NB4 (cell line): ENCODE measurements at regions not wholly inside any gene's neighbourhood (a gene's known extent, or its start where the extent isn't known, plus 50 kb on each side); places are given as distances from the start of the nearest gene placed in this dataset.

Experiments used
- DNase-seq: peaks from one replicate; pipeline ENCODE4 v3.0.0; 2010; ENCODE audit warnings: low read depth
- H3K4me3 ChIP-seq: one replicate; pipeline ENCODE4 v1.5.1; 2011; ENCODE audit warnings: mild to moderate bottlenecking, low read depth, low read length, moderate library complexity
- MYC ChIP-seq: IDR thresholded peaks from 2 replicates; pipeline ENCODE4 v1.6.1; 2011; ENCODE audit warnings: low read depth, low read length
- POLR2A ChIP-seq: IDR thresholded peaks from 2 replicates; pipeline ENCODE4 v1.6.1; 2011; ENCODE audit warnings: mild to moderate bottlenecking; ENCODE audit not compliant: insufficient read length; ENCODE audit errors: extremely low read depth
- TF ChIP-seq, protein P1 (sequence below): IDR thresholded peaks from one replicate; pipeline ENCODE4 v1.5.1; 2012; ENCODE audit warnings: low read depth, low read length
- TF ChIP-seq, protein P2 (sequence below): IDR thresholded peaks from 2 replicates; pipeline ENCODE4 v1.6.1; 2011; ENCODE audit warnings: low read depth, low read length

DNA sequence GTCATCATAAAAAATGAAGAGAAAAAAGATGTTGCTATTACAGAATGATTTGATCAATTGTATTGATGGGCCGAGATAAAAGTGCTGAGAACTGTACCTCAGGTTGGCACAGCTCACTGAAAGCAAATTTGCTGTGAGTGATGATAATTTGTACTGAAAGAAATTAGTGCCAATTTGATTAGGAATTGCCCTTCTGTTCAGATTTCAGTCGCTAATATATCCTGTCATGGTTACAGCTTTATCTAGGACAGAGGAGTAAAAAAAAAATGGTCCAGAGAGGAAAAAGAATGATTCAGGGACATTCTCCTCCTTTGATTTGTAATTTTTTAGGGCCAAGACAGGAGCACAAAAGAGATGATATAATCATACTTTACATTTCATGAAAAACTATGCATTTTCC is 1264.2 kb downstream of the ROBO2 start:
- H3K4me3 ChIP-seq: no peak overlapping the region
- no peak for DNase-seq
- no peak for TF ChIP-seq POLR2A
- TF ChIP-seq, protein P1, sequence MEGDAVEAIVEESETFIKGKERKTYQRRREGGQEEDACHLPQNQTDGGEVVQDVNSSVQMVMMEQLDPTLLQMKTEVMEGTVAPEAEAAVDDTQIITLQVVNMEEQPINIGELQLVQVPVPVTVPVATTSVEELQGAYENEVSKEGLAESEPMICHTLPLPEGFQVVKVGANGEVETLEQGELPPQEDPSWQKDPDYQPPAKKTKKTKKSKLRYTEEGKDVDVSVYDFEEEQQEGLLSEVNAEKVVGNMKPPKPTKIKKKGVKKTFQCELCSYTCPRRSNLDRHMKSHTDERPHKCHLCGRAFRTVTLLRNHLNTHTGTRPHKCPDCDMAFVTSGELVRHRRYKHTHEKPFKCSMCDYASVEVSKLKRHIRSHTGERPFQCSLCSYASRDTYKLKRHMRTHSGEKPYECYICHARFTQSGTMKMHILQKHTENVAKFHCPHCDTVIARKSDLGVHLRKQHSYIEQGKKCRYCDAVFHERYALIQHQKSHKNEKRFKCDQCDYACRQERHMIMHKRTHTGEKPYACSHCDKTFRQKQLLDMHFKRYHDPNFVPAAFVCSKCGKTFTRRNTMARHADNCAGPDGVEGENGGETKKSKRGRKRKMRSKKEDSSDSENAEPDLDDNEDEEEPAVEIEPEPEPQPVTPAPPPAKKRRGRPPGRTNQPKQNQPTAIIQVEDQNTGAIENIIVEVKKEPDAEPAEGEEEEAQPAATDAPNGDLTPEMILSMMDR: no peak
- TF ChIP-seq, protein P2, sequence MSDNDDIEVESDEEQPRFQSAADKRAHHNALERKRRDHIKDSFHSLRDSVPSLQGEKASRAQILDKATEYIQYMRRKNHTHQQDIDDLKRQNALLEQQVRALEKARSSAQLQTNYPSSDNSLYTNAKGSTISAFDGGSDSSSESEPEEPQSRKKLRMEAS: no peak
- TF ChIP-seq MYC: no peak

DNA sequence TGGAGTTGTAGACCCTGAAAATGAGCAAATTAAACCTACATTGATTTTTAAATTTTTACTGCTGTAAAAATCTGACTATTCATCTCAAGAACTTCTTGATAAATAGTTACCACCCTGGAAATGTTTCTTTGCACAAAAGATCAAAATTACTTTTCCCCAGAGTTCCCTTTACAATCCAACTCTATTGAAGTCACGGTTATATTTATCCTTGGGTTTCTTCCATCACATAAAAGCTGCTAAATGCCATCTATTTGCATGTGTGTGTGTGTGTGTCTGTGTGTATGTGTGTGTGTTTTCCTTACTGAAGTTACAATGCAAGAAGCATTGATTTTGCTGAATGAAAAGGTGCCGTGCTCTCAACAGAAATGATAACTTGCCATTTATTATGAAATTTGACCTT is 1273.0 kb downstream of the ROBO2 start:
- TF ChIP-seq POLR2A (no peak), MYC (no peak)
- TF ChIP-seq, protein P2: no peak
- TF ChIP-seq, protein P1: no peak
- DNase-seq: no peak
- no peak overlapping the region for H3K4me3 ChIP-seq

DNA sequence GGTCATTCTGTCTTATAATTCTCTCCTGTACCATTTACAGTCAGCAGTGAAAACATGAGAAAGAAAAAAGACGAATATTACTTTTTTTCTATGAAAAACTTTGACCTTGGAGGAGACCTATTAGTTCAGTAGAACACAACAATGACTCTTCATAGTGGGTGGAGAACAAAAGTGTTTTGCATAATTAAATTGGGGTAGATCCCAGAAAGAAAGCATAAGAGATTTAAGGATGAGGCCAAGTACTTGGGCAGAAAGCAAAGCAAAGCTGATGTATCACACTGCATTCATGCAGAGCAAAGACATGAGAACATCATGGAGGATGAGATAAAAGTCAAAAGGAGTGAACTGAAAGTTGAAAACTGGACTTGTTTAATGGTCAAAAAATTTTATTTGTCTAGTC is 1273.4 kb downstream of the ROBO2 start:
- H3K4me3 ChIP-seq: no peak overlapping the region
- DNase-seq: no peak
- TF ChIP-seq POLR2A: no peak
- TF ChIP-seq, protein P1: no peak
- TF ChIP-seq, protein P2: no peak
- no peak for TF ChIP-seq MYC

DNA sequence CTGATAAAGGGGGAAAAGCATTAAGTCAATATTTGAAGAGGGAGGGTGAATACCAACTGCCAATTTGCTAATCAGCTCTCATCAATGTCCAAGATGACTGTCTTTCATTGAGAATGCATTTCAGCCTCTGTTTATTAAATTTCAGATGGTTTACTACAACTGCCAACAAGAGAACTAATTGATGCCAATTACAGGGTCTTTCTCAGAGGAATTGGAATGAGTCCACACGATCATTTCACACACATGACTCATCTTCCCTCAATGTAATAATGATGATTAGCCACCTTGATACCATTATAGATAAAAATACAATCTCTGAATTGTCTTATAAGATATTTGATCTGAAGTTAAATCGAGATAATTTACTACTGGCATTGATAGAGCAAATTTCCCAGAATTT is 1274.4 kb downstream of the ROBO2 start:
- DNase-seq: no peak
- no peak for TF ChIP-seq MYC
- no peak for TF ChIP-seq POLR2A
- TF ChIP-seq, protein P2: no peak
- TF ChIP-seq, protein P1: no peak
- no peak overlapping the region for H3K4me3 ChIP-seq

DNA sequence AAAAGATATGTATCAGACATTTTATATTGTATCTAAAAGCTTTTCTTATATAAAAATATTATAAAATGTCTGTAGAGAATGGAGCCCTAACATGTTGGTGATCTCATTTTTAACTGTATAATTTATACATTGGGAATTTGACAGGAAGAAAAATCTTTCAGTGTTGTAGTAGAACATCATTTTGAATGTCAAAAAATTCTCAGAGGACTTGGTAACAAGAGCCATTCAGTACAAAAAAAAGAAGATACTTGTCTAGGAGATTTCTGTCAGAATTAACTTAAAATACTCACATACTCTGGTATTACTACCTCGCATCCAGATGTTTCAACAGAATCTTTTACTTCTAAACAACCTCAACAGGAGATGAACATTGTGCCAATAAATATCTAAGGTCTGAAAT is 1277.9 kb downstream of the ROBO2 start:
- no peak for TF ChIP-seq POLR2A
- TF ChIP-seq, protein P2: no peak
- no peak for TF ChIP-seq MYC
- TF ChIP-seq, protein P1: no peak
- no peak overlapping the region for H3K4me3 ChIP-seq
- DNase-seq: no peak

DNA sequence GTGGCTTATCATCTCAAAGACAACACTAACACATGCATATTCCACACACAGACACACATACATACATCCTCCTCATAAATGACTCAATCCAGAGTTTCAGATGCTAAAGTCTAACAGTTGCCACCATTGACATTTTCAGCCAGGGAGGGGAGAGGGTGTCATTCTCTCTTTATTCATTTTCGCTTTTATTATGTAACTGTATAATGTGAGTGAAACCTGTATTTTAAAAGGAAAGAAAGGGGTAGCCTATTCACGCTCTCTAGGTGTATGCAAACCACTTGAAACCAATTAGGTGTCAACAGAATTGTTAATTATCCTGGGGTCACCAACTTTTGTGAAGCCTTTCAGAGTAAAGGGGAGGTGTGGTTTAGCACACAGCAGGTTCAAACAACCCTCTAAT is 1282.9 kb downstream of the ROBO2 start:
- DNase-seq: no peak
- TF ChIP-seq POLR2A (no peak), MYC (no peak)
- TF ChIP-seq, protein P2: no peak
- TF ChIP-seq, protein P1: no peak
- no peak overlapping the region for H3K4me3 ChIP-seq
